HG03565 (cell line): ENCODE measurements at regions not wholly inside any gene's neighbourhood (a gene's known extent, or its start where the extent isn't known, plus 50 kb on each side); places are given as distances from the start of the nearest gene placed in this dataset.

Experiments used
- ATAC-seq: cut with Tn5 transposase; IDR thresholded peaks from one replicate; pipeline ENCODE4 v1.9.1; 2021; ENCODE audit warnings: mild to moderate bottlenecking, moderate library complexity; ENCODE audit not compliant: unreplicated experiment

GRCh38 chr9:25613709-25614108, 64.5 kb downstream of the TUSC1 start:
- ATAC-seq: no peak

GRCh38 chr9:25603106-25603505, 75.1 kb downstream of the TUSC1 start:
- no peak for ATAC-seq

GRCh38 chr9:25602400-25603044, 75.7 kb downstream of the TUSC1 start:
- no peak for ATAC-seq

DNA sequence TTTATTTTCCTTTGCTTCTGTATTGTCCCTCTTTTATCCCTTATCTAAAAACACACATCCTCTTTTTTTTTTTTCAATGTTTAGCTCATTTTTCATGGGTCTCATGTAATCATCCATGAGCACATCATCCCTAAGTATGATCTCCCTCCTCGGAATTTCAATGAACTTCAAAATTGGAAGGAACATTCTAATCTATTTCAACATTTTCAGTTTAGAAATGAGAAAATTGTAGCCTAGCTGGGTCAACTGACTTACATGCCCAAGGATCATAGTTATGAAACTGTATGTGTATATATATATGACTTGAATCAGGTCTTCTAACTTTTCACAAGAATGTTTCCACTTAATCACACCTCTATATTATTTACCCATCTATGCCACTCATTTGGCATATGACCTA, 77.7 kb downstream of the TUSC1 start:
- no peak for ATAC-seq

- no peak for ATAC-seq
Measured at GRCh38 chr9:25584611-25585010, 93.6 kb downstream of the TUSC1 start.

- ATAC-seq: no peak
Measured at GRCh38 chr9:25573281-25573680, 105.0 kb downstream of the TUSC1 start.

- no peak for ATAC-seq
Measured at GRCh38 chr9:25571491-25571890, 106.8 kb downstream of the TUSC1 start.

- no peak for ATAC-seq
Measured at GRCh38 chr9:25570802-25571201, 107.4 kb downstream of the TUSC1 start.

- no peak for ATAC-seq
Measured at GRCh38 chr9:25562101-25562500, 116.1 kb downstream of the TUSC1 start.

- ATAC-seq: no peak
Measured at GRCh38 chr9:25557645-25558300, 120.5 kb downstream of the TUSC1 start.

GRCh38 chr9:25556540-25556939, 121.7 kb downstream of the TUSC1 start:
- ATAC-seq: no peak

DNA sequence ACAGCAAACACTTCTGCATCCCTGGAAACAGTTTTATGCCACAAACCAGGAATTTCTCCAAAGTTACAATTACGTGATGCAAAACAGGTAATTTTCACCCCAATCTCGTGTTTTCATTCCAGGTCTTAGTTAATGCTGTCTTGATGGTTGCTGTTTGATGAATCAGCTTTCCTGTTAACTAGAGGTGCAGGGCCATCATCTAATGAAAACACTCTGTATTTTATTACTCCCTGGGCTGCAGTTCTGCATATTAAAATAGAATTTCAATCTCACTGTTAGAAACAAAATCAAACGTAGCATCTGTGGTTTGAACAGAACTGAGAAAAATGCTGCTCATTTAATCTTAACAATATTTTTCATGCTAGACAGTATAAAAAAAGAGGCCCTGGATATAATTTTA, 129.4 kb downstream of the TUSC1 start:
- ATAC-seq: no peak

DNA sequence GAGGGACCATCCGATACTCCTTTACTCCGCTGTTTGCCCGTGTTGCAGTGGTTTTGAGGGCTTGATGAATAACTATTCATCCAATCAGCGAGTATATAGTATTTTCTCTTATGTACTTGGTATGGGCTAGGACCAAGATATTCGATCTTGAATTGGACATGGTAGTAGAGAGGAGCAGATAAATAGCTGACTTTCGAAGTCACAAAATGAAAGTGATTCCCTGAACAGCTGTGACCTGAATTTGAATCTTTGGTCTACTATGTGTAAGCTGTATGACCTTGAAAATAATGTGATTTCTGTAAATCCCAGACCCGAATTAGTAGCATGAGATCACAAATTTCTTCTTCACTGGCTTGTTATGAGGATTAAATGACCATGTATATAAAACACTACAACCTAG, 134.4 kb downstream of the TUSC1 start:
- no peak for ATAC-seq

- ATAC-seq: no peak
Measured at GRCh38 chr9:25542319-25542718, 135.9 kb downstream of the TUSC1 start.

- no peak for ATAC-seq
Measured at GRCh38 chr9:25537808-25538207, 140.4 kb downstream of the TUSC1 start.

GRCh38 chr9:25519286-25519685, 159.0 kb downstream of the TUSC1 start:
- no peak for ATAC-seq

GRCh38 chr9:25517701-25518100, 160.5 kb downstream of the TUSC1 start:
- no peak for ATAC-seq

DNA sequence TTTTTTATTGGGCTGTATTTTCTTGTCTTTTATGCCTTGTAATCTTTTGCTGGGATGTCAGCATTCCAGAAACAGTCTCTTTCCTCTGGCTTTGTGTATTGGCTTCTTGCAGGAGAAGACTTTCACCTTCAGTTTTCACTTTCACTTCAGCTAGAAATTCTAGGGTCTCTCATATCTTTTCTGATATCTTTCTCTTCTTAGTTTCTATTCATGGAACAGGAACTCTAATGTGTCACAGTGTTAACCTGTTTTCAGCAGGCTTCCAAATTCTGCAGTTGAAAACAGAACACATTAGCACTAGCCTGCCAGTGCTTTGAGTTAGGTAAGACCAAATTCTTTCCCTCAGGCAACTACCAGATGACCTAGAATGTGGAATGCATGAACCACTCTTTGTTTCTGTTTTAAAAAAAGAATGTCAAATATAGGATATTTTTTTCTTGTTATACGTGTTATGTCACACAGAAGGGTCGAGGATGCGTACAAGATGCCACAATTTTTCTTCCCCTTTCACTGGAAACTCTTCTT, 164.7 kb downstream of the TUSC1 start:
- ATAC-seq: no peak

- no peak for ATAC-seq
Measured at GRCh38 chr9:25505644-25506043, 172.6 kb downstream of the TUSC1 start.

DNA sequence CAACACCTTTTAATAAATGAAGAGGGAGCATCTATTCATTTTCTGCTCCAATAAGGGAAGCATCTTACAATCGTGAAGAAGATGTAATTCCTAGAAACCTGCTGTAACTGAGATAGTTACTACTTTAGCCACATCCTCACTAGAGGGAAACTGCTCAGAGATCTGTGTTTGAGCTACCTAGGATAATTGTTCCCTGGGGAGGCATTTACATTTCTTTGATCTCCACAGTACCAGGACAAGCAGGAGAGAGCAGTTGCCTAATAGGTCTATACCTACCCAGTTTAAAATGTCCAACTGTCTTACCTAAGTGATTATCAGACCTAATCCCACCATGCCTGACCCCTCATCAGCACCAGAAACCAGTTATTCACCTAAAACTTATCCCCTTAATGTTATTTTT, 196.9 kb downstream of the TUSC1 start:
- no peak for ATAC-seq

DNA sequence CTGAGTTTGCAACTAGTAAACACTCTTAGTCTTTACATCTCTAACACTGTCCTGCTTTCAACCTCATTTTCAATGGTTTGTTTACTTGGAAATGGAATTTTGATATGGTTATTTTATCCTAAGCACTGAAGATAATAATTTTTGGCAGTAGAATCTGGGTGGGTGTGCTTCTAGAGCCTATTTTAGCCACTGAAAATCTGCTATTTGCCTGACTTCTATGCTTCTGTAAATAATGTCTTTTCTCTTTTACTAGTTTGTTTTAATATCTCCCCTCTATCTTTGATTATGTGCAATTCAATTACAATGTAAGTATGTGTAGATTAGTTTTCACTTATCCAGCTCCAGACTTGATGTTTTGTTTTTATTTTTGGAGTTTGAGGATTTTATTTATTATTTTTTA, 197.5 kb downstream of the TUSC1 start:
- ATAC-seq: no peak

DNA sequence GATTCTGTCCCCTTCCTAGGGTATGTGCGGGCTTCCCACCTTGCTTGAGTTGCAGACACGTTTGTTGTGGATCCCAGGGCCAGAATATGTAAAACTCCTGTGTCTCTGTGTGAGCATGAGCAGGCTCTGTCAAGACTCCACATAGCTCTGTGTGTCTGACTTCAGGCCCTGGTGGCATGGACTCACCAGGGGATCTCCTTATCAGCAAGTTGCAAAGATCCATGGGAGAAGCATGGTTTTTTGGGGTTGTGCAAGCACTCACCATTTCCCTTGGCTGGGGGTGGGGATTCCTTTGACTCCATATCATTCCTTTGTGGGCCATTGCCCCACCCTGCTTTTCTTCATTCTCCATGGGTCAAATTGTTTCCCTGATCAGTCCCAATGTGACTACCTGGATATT, 205.6 kb downstream of the TUSC1 start:
- no peak for ATAC-seq
